ENCODE measurements at regions not wholly inside any gene's neighbourhood (a gene's known extent, or its start where the extent isn't known, plus 50 kb on each side); places are given as distances from the start of the nearest gene placed in this dataset.

DNA sequence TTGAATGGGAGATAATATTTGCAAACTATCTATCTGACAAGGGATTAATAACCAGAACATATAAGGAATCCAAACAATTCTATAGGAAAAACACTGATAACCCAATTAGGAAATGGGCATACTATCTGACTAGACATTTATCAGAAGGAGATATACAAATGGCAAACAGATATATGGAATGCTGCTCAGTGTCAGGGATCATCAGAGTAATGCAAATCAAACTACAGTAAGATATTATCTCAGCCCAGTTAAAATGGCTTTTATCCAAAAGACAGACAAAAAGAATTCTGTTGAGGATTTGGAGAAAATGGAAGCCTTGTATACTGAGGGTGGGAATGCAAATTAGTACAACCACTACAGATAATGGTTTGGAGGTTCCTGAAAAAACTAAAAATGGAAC, 758.0 kb upstream of the B3GALT2 start:
- no peak for DNase-seq (ENCODE audit: low read depth in 1 of 2, low spot score in 2 of 2)
- no peak overlapping the region for H3K27ac ChIP-seq
- H3K36me3 ChIP-seq, result no peaks in the 10 kb centered on the region
- H3K4me1 ChIP-seq (replicated peaks), result no peaks in the 10 kb centered on the region
- no peaks in the 10 kb centered on the region for H3K27me3 ChIP-seq (replicated peaks)
- H3K9me3 ChIP-seq (replicated peaks), result no peaks in the 10 kb centered on the region
- no peak overlapping the region for H3K4me3 ChIP-seq

DNA sequence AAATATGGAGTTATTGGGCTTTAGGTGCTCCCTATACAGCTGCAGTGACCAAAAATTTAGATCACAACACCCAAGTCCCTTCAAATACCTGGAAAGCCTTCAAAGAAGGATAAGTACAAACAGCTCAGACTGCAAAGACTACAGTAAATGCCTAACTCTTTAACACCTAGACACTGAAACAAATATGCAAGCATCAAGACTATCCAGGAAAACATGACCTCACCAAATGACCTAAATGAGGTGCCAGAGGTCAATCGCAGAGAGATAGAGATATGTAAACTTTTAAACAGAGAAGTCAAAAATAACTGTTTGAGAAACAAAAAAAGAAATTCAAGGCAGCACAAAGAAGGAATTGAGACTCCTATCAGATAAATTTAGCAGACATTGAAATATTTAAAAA, 753.8 kb upstream of the B3GALT2 start:
- Histone ChIP-seq H3K9me3 (replicated peaks) (no peaks in the 10 kb centered on the region), H3K4me1 (replicated peaks) (no peaks in the 10 kb centered on the region), H3K36me3 (no peaks in the 10 kb centered on the region), H3K27me3 (replicated peaks) (no peaks in the 10 kb centered on the region), H3K27ac (no peak overlapping the region), H3K4me3 (no peak overlapping the region)
- no peak for DNase-seq (ENCODE audit: low read depth in 1 of 2, low spot score in 2 of 2)

DNA sequence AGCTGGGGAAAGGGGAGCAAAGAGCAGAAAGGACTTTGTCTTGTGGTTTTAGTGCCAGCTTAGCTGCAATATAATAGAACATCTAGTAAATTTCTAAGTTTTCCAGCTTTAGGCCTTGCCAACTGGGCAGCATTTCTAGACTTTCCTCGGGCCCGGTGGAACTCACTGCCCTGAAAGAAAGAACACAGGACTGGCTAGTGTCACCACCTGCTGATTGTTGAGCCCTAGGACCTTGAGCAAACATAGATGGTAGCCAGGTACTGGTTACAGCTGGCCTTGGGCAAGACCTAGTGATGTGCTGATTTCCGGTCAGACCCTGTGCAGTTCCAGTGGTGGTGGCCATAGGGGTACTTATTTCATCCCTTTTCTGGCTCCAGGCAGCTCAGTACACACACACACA, 753.2 kb upstream of the B3GALT2 start:
- no peaks in the 10 kb centered on the region for H3K36me3 ChIP-seq
- no peak overlapping the region for H3K27ac ChIP-seq
- no peak for DNase-seq (ENCODE audit: low read depth in 1 of 2, low spot score in 2 of 2)
- H3K9me3 ChIP-seq (replicated peaks), result no peaks in the 10 kb centered on the region
- no peaks in the 10 kb centered on the region for H3K27me3 ChIP-seq (replicated peaks)
- H3K4me3 ChIP-seq, result no peak overlapping the region
- no peaks in the 10 kb centered on the region for H3K4me1 ChIP-seq (replicated peaks)

DNA sequence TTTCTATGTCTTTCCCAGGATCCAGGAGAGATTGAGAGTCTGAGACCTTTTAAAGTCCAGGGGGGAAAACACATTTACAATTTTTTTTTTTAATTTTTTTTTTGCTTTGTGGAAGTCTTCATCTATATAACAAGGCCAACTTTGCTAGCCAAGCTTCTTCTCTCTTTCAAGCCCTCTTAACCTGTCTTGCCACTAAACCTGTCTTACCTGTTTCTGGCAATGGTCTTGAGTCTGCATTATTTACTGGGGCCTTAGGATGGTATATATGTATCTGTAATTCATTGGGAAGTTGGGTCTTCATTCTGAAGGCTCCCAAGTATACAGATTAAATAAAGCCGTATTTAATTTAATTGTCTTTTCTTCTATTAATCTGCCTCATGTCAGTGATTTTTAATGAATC, 750.9 kb upstream of the B3GALT2 start:
- Histone ChIP-seq H3K27ac (no peak overlapping the region), H3K9me3 (replicated peaks) (no peaks in the 10 kb centered on the region), H3K36me3 (no peaks in the 10 kb centered on the region), H3K4me3 (no peak overlapping the region), H3K27me3 (replicated peaks) (no peaks in the 10 kb centered on the region), H3K4me1 (replicated peaks) (no peaks in the 10 kb centered on the region)
- DNase-seq (ENCODE audit: low read depth in 1 of 2, low spot score in 2 of 2), result no peak

DNA sequence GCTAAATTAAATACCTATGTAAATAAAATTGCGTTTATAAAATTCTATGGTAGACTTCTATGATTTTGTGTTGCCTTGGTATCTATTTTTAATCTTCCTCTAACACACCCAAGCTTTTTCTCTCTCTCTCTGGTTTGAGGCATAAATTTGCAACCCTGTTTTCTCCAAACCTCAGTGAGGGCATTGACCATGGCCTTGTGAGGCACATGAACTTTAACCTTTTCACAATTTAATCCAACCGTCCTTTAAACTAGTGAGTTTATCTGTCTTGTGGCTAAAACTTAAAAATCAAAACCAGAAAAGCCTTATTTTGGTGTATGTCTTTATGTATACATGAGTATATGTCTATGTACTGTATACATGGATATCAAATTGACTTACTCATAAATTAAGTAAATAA, 746.6 kb upstream of the B3GALT2 start:
- no peaks in the 10 kb centered on the region for H3K9me3 ChIP-seq (replicated peaks)
- no peaks in the 10 kb centered on the region for H3K4me1 ChIP-seq (replicated peaks)
- no peaks in the 10 kb centered on the region for H3K27me3 ChIP-seq (replicated peaks)
- no peaks in the 10 kb centered on the region for H3K36me3 ChIP-seq
- H3K4me3 ChIP-seq, result no peak overlapping the region
- no peak for DNase-seq (ENCODE audit: low read depth in 1 of 2, low spot score in 2 of 2)
- no peak overlapping the region for H3K27ac ChIP-seq

DNA sequence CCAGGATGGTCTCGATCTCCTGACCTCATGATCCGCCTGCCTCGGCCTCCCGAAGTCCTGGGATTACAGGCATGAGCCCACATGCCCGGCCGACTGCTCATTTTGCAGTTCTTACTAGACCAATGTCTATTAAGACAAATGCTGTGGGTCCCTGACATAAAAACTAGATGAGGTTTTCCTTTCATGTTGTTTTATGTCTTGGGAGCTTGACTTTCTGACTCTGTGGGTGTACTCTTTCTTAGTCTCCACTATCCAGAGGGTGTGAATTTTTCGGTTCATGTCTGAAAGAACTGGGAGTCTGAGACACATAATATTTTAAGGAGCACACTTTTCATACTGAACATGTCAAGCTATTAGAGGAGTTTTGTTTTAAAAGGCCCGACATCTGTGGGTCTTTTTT, 744.9 kb upstream of the B3GALT2 start:
- no peaks in the 10 kb centered on the region for H3K9me3 ChIP-seq (replicated peaks)
- no peaks in the 10 kb centered on the region for H3K36me3 ChIP-seq
- H3K27ac ChIP-seq, result no peak overlapping the region
- no peaks in the 10 kb centered on the region for H3K27me3 ChIP-seq (replicated peaks)
- H3K4me1 ChIP-seq (replicated peaks), result no peaks in the 10 kb centered on the region
- DNase-seq (ENCODE audit: low read depth in 1 of 2, low spot score in 2 of 2), result no peak
- H3K4me3 ChIP-seq, result no peak overlapping the region

DNA sequence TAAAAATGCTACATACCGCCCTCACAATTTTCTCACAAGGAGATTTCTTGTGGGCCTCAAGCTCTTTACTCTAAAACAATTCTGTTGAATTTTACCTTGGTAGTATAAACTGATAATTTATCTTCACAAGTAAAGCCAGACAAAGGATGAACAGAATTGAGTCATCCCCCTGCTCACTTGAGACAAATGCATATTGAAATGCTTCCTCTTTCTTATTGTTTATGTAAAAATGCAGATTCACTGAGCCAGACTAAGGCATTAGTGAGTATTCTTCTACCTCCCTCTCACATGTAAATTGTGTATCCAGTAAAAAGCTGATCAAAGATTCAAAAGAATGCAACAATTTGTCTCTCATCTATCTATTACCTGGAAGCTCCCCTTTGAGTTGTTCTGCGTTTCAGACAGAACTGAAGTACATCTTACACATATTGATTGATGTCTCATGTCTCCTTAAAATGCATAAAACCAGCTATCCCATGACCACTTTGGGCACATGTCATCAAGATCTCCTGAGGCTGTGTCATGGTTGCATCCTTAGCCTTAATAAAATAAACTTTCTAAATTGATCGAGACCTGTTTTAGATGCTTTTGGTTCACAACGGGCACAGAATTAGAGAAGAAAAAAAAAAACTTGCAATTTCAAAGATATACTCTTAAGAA, 743.1 kb upstream of the B3GALT2 start:
- H3K4me1 ChIP-seq (replicated peaks), result no peaks in the 10 kb centered on the region
- DNase-seq (ENCODE audit: low read depth in 1 of 2, low spot score in 2 of 2), result no peak
- H3K4me3 ChIP-seq, result no peak overlapping the region
- no peaks in the 10 kb centered on the region for H3K9me3 ChIP-seq (replicated peaks)
- H3K27me3 ChIP-seq (replicated peaks), result no peaks in the 10 kb centered on the region
- H3K27ac ChIP-seq, result no peak overlapping the region
- no peaks in the 10 kb centered on the region for H3K36me3 ChIP-seq

DNA sequence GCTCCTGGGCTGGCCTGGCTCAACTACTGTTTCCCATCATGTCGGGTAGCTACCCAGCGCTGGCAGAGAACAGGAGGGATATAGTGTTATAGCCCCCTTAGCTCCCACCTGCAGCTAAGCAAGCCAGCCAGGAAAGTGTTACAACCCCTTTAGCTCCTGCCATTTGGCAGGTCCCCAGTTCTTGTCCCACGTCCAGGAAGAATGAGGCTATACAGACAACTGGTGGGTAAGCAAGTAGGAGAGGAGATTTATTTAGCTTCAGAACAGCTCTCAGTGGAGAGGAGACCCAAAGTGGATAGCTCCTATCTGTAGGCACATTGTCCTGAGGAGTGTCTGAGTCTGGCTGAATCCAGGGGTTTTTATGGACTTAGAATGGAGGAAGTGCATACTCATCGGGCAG, 741.1 kb upstream of the B3GALT2 start:
- H3K27ac ChIP-seq, result no peak overlapping the region
- H3K4me3 ChIP-seq, result no peak overlapping the region
- no peaks in the 10 kb centered on the region for H3K27me3 ChIP-seq (replicated peaks)
- no peaks in the 10 kb centered on the region for H3K36me3 ChIP-seq
- no peaks in the 10 kb centered on the region for H3K9me3 ChIP-seq (replicated peaks)
- no peaks in the 10 kb centered on the region for H3K4me1 ChIP-seq (replicated peaks)
- DNase-seq (ENCODE audit: low read depth in 1 of 2, low spot score in 2 of 2), result no peak

DNA sequence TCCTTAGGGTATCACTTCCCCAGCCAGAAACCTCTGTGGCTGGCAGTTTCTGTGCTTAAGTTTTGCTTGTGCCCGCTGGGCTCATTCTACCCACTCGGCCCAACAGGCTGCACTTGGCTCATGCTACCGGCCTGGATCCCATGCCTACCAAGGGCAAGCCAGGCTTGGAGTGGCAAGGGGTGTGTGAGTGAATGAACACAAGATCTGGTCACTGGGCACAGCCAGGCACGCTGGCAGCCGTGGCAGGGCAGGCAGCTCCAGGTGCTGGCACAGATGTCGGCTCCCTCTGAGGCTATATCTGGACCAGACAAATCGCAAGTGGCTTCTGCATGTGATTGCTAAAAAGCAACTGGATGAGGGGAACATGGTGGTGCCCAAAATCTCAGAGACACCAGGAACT, 740.5 kb upstream of the B3GALT2 start:
- no peaks in the 10 kb centered on the region for H3K27me3 ChIP-seq (replicated peaks)
- H3K4me1 ChIP-seq (replicated peaks), result no peaks in the 10 kb centered on the region
- H3K4me3 ChIP-seq, result no peak overlapping the region
- H3K9me3 ChIP-seq (replicated peaks), result no peaks in the 10 kb centered on the region
- no peaks in the 10 kb centered on the region for H3K36me3 ChIP-seq
- no peak overlapping the region for H3K27ac ChIP-seq
- no peak for DNase-seq (ENCODE audit: low read depth in 1 of 2, low spot score in 2 of 2)

DNA sequence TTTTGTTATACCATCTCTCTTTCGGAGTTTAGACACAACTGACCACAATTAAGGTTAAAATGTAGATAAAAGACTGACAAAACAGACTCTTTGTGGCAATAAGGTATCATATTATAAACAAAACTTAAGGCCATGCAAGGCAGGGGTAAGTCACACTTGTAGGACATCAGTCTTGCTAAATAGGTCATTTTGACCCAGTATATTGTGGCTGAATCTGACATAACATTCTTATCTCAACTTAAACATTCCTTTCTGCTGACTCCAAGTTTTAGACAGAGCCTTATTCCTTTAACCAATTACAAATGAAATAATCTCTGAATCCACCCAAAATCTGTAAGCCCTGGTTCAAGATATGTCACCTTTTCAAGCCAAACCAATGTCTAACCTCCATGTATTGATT, 733.4 kb upstream of the B3GALT2 start:
- H3K9me3 ChIP-seq (replicated peaks), result no peaks in the 10 kb centered on the region
- no peaks in the 10 kb centered on the region for H3K36me3 ChIP-seq
- H3K27me3 ChIP-seq (replicated peaks), result no peaks in the 10 kb centered on the region
- H3K4me1 ChIP-seq (replicated peaks), result no peaks in the 10 kb centered on the region
- H3K27ac ChIP-seq, result no peak overlapping the region
- DNase-seq (ENCODE audit: low read depth in 1 of 2, low spot score in 2 of 2), result no peak
- H3K4me3 ChIP-seq, result no peak overlapping the region

DNA sequence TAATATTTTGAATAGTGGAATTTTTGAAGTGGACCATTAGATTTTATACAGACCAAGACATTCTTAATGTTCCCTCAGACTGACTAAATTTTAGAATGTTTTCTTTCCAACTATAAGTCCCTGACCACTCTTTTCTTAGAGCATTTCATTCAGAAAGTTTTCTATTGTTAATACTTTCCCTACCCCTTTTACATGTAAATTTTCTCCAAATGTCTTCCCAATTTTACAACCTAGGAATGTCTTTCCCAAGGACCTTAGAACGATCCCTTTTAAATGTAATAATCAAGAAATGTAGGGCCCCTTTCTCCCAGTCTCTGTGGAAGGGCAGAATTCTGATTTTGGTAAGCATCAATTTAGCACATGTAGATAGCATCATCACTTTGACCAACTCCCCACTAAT, 730.0 kb upstream of the B3GALT2 start:
- 0 out of 2 replicates have a peak, but pooled peaks cover 2% of the 10 kb centered on the region for H3K9me3 ChIP-seq (replicated peaks)
- H3K27me3 ChIP-seq (replicated peaks), result no peaks in the 10 kb centered on the region
- no peak for DNase-seq (ENCODE audit: low read depth in 1 of 2, low spot score in 2 of 2)
- no peaks in the 10 kb centered on the region for H3K4me1 ChIP-seq (replicated peaks)
- no peak overlapping the region for H3K27ac ChIP-seq
- H3K36me3 ChIP-seq, result no peaks in the 10 kb centered on the region
- H3K4me3 ChIP-seq, result no peak overlapping the region

DNA sequence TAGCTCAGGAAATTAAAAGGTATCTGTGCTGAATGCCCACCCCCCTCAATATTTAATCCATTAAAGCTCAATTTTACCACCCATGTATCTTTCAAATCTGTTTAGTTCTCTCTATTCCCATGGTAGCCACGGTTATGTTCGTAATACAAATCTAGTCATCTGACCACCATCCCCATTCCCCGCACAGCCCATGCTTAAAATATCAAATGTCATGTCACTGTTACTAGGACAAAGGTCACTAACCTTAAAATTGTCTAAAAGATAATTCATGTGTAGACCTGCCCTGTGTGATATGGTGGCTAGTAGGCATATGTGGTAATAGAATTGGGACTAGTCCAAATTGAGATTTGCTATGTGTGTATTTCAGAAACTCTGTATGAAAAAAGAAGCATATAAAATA, 728.5 kb upstream of the B3GALT2 start:
- Histone ChIP-seq H3K27ac (no peak overlapping the region), H3K27me3 (replicated peaks) (no peaks in the 10 kb centered on the region), H3K4me3 (no peak overlapping the region), H3K36me3 (no peaks in the 10 kb centered on the region), H3K4me1 (replicated peaks) (no peaks in the 10 kb centered on the region), H3K9me3 (replicated peaks) (0 out of 2 replicates have a peak, but pooled peaks cover 2% of the 10 kb centered on the region)
- DNase-seq (ENCODE audit: low read depth in 1 of 2, low spot score in 2 of 2), result no peak

DNA sequence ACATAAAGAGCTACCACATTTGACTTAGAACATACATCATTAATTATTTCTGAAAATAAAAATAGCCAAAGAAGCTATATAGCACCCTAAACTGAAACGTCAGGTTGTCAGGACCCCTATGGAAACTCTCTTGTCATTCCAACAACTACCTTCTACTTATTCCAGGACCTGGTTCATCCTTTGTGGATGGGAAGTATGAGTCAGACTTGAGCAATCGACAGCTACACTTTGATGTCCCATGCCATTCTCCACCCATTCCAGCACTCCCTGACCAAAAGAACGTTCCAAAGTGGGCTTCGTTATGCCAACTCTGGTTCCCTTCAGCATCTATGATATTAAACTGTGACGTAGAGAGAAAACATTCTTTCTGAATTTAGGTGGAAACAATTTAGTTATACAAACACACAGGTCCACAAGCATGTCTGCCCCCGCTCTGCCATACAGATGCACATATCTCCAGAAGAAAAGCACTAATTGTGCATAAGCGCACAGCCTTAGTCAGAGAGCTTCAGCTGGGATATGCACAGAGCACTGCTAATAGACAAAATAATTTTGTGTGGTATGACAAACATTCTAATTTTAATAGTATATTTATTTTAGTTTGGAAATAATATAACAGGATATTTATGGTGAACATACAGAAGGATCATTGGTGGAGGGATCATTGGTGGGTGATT, 723.1 kb upstream of the B3GALT2 start:
- H3K9me3 ChIP-seq (replicated peaks), result 0 out of 2 replicates have a peak, but pooled peaks cover 2% of the 10 kb centered on the region
- no peak for DNase-seq (ENCODE audit: low read depth in 1 of 2, low spot score in 2 of 2)
- no peaks in the 10 kb centered on the region for H3K36me3 ChIP-seq
- no peaks in the 10 kb centered on the region for H3K27me3 ChIP-seq (replicated peaks)
- H3K27ac ChIP-seq, result no peak overlapping the region
- H3K4me3 ChIP-seq, result no peak overlapping the region
- H3K4me1 ChIP-seq (replicated peaks), result no peaks in the 10 kb centered on the region

DNA sequence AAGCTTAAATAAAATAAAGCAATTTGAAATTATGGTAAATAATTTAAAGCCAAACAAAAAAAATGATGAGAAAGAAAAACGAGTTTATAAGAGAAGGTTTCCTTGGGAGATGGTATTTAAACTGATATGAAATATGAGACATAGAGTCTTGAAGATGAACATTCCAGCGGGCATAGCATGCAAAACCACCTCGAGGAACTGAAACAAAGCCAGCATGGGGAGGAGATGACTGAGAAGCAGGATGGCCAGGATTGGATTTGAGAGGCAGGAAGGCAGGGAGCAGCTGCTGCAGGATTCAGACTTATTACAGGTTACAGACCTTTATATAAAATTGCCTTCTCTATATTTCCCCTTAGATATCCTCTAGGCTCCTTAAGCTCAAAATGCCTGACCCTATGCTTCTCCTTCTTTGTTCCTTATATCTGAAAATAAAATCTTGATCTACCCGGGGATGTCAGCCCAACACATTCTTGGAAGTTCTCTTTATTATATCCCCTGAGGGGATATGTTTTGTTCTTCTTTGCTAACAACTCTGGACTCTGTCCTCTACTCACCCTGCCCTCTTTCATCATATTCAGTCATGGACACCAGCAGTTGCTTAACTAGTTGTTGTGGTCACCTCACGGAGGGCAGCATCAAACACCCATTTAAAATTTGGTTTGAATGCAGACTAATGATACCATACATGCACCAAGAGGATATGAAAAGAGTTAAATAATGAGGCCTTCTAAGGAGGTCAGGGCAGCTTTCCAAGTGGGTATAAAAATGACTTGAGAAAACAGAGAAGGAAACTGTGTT, 719.1 kb upstream of the B3GALT2 start:
- no peak for DNase-seq (ENCODE audit: low read depth in 1 of 2, low spot score in 2 of 2)
- H3K4me3 ChIP-seq, result no peak overlapping the region
- no peaks in the 10 kb centered on the region for H3K9me3 ChIP-seq (replicated peaks)
- H3K27ac ChIP-seq, result no peak overlapping the region
- H3K27me3 ChIP-seq (replicated peaks), result no peaks in the 10 kb centered on the region
- H3K36me3 ChIP-seq, result no peaks in the 10 kb centered on the region
- no peaks in the 10 kb centered on the region for H3K4me1 ChIP-seq (replicated peaks)

Measured in SJSA1 (cell line).